ENCODE measurements at regions not wholly inside any gene's neighbourhood (a gene's known extent, or its start where the extent isn't known, plus 50 kb on each side); places are given as distances from the start of the nearest gene placed in this dataset.

DNA sequence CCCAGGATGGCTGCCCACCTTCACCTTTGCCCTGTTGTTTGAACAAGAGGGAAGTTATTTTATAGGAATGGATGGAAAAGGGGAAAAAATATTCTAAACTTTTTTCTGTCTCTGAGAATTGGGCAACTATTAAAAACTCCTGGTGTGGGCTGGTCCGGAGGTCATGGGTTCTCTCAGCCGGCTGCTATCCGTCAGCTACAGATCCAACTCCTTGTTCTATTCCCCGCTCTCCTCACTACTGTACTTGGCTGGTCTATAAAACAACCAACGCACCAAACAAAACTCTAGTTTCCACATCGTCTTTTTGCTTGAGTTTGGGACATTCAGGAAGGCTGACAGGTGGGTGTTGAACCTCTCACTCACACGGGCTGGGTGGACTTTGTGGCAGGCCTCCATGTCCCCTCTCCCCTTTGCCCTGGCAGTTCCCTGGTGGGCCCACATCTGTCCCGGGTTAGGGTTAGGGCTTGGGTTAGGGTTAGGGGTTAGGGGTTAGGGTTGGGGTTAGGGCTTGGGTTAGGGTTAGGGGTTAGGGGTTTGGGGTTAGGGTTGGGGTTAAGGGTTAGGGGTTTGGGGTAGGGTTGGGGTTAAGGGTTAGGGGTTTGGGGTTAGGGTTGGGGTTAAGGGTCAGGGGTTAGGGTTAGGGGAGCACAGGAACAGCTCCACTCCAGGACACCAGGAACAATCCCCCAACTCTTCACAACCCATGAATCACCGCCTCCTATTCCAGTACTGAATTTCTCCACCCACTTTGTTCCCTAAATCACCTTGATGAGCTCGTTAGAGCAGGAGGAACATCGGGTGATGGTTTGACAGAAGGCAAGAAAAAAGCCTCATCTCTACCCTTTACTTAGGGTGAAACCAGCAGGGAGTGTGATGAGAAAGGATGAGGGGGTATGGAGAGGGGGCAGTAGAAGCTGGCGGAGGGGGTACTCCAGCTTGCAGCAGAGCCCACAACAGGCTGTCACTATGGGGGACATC, 302.1 kb upstream of the IRX4 start:
- no peak overlapping the region for H3K27ac Mint-ChIP-seq (ENCODE audit: low read depth, unreplicated experiment)
- ChIA-PET POLR2A (no interaction called here), CTCF (no interaction called here)
- no peaks in the 10 kb centered on the region for H3K4me1 Mint-ChIP-seq (ENCODE audit: insufficient read depth, unreplicated experiment)
- peaks cover 12% of the 10 kb centered on the region for H3K27me3 Mint-ChIP-seq (ENCODE audit: insufficient read depth, unreplicated experiment)
- DNase-seq (ENCODE audit: unreplicated experiment), result no peak
- BruUV-seq (replicated peaks), result no TSS peak
- TF ChIP-seq, protein P1, sequence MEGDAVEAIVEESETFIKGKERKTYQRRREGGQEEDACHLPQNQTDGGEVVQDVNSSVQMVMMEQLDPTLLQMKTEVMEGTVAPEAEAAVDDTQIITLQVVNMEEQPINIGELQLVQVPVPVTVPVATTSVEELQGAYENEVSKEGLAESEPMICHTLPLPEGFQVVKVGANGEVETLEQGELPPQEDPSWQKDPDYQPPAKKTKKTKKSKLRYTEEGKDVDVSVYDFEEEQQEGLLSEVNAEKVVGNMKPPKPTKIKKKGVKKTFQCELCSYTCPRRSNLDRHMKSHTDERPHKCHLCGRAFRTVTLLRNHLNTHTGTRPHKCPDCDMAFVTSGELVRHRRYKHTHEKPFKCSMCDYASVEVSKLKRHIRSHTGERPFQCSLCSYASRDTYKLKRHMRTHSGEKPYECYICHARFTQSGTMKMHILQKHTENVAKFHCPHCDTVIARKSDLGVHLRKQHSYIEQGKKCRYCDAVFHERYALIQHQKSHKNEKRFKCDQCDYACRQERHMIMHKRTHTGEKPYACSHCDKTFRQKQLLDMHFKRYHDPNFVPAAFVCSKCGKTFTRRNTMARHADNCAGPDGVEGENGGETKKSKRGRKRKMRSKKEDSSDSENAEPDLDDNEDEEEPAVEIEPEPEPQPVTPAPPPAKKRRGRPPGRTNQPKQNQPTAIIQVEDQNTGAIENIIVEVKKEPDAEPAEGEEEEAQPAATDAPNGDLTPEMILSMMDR (IDR thresholded peaks at IDR 0.05; ENCODE audit: unreplicated experiment), result no peak
- no peaks in the 10 kb centered on the region for H3K9me3 Mint-ChIP-seq (ENCODE audit: unreplicated experiment)
- no peak overlapping the region for H3K4me3 Mint-ChIP-seq (ENCODE audit: unreplicated experiment)
- H3K36me3 Mint-ChIP-seq (ENCODE audit: insufficient read depth, unreplicated experiment), result no peaks in the 10 kb centered on the region
- intact Hi-C loops (cut with micrococcal nuclease), result no loop called here

DNA sequence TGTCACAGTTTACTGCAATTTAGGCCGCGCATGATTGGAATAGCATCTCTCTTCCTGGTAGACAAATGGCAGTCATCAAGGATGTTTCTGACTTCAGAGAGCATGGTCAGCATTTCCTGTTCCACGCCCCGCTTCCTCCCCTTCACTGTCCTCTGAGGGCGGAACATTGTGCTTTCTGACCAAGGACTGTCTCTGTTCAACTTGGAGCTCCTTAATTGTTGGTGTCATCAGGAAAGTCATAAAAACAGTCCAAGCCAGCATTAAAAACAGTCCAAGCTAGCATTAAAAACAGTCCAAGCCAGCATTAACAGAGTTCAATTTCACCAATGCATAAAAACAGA, 301.3 kb upstream of the IRX4 start:
- Mint-ChIP-seq H3K27me3 (ENCODE audit: insufficient read depth, unreplicated experiment) (peaks cover 7% of the 10 kb centered on the region), H3K36me3 (ENCODE audit: insufficient read depth, unreplicated experiment) (no peaks in the 10 kb centered on the region), H3K9me3 (ENCODE audit: unreplicated experiment) (no peaks in the 10 kb centered on the region), H3K4me1 (ENCODE audit: insufficient read depth, unreplicated experiment) (no peaks in the 10 kb centered on the region), H3K4me3 (ENCODE audit: unreplicated experiment) (no peak overlapping the region), H3K27ac (ENCODE audit: low read depth, unreplicated experiment) (no peak overlapping the region)
- intact Hi-C loops (cut with micrococcal nuclease), result no loop called here
- no TSS peak for BruUV-seq (replicated peaks)
- DNase-seq (ENCODE audit: unreplicated experiment), result no peak
- TF ChIP-seq, protein P1 (IDR thresholded peaks at IDR 0.05; ENCODE audit: unreplicated experiment), result no peak
- POLR2A ChIA-PET, result interaction anchor here (0.6 kb wide), 1 partner anchor 12 kb away, joined by 3 read pairs; no protein-coding TSS in a partner anchor
- CTCF ChIA-PET, result no interaction called here

DNA sequence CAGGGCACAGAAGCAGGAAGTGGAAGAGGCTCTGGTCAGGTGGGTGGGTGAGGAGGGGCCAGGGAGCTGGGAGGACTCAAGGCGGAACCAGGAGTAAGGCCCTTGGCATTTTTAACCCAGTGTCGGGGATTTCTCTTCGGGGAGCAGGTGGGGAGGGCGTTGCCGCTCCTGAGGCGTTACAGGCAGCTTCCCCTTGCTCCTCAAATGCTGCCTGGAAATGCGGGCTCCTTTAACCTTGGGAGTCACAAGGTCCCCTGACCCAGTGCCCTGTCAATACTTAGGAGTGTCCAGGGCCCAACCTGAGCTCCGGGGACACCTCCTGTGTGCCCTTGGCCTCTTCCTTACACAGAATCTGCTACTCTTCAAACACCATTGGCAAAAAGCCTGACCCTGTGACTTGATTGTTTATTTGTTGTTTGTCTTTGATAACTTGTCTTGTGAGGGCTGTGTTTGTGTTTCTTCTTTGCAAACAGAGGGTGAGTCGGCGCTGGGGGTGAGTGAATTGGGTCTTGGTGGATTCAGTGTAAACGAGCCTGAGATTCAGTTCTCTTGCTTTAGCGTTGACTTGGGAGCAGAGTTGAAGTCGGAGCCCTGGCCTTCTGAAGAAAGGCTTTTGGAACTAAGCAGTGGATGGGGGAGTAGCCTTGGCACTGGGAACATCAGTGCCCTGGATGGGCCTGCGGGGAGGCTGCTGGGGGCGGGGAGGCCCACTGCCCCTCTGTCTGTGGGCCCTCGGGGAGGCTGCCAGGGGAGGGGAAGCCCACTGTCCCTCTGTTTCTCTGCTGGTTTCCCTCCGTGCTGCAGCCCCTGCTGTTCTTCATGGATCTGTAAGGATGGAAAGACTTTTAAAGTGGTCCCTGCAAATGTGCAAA, 300.7 kb upstream of the IRX4 start:
- H3K4me3 Mint-ChIP-seq (ENCODE audit: unreplicated experiment), result no peak overlapping the region
- BruUV-seq (replicated peaks), result no TSS peak
- TF ChIP-seq, protein P1 (IDR thresholded peaks at IDR 0.05; ENCODE audit: unreplicated experiment), result no peak
- peaks cover 1% of the 10 kb centered on the region for H3K27me3 Mint-ChIP-seq (ENCODE audit: insufficient read depth, unreplicated experiment)
- H3K4me1 Mint-ChIP-seq (ENCODE audit: insufficient read depth, unreplicated experiment), result no peaks in the 10 kb centered on the region
- H3K27ac Mint-ChIP-seq (ENCODE audit: low read depth, unreplicated experiment), result no peak overlapping the region
- DNase-seq (ENCODE audit: unreplicated experiment), result no peak
- CTCF ChIA-PET, result no interaction called here
- POLR2A ChIA-PET, result interaction anchor here (0.6 kb wide), 1 partner anchor 11 kb away, joined by 3 read pairs; no protein-coding TSS in a partner anchor
- H3K9me3 Mint-ChIP-seq (ENCODE audit: unreplicated experiment), result no peaks in the 10 kb centered on the region
- intact Hi-C loops (cut with micrococcal nuclease), result no loop called here
- H3K36me3 Mint-ChIP-seq (ENCODE audit: insufficient read depth, unreplicated experiment), result no peaks in the 10 kb centered on the region

DNA sequence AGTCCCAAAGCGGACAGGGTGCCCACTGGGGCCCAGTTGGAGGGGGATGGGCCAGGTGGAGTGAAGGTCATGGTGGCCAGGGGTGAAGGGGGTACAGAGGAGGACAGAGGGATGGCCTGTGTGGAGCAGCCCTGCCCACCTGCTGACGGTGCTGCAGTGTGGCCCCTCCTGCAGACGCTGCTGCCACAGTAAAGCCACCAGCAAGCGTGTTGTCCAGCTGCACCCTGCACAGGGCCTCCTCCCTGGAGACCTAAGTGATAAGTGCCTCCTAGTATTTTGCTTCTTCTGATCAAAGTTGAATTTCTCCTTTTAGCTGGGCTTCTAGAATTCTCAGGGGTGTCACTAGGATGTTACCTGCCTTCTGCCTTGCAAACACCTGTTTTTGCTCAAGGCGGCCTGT, 299.3 kb upstream of the IRX4 start:
- no peak overlapping the region for H3K27ac Mint-ChIP-seq (ENCODE audit: low read depth, unreplicated experiment)
- no peaks in the 10 kb centered on the region for H3K4me1 Mint-ChIP-seq (ENCODE audit: insufficient read depth, unreplicated experiment)
- POLR2A ChIA-PET, result interaction anchor here (0.6 kb wide), 1 partner anchor 10 kb away, joined by 4 read pairs; no protein-coding TSS in a partner anchor
- H3K27me3 Mint-ChIP-seq (ENCODE audit: insufficient read depth, unreplicated experiment), result no peaks in the 10 kb centered on the region
- H3K9me3 Mint-ChIP-seq (ENCODE audit: unreplicated experiment), result no peaks in the 10 kb centered on the region
- TF ChIP-seq, protein P1 (IDR thresholded peaks at IDR 0.05; ENCODE audit: unreplicated experiment), result no peak
- no peaks in the 10 kb centered on the region for H3K36me3 Mint-ChIP-seq (ENCODE audit: insufficient read depth, unreplicated experiment)
- no TSS peak for BruUV-seq (replicated peaks)
- CTCF ChIA-PET, result interaction anchor here (0.6 kb wide), 1 partner anchor 564 kb away, joined by 3 read pairs; no protein-coding TSS in a partner anchor
- no peak overlapping the region for H3K4me3 Mint-ChIP-seq (ENCODE audit: unreplicated experiment)
- intact Hi-C loops (cut with micrococcal nuclease), result no loop called here
- DNase-seq (ENCODE audit: unreplicated experiment), result no peak

Measured in MCF 10A (cell line).